ENCODE measurements at regions not wholly inside any gene's neighbourhood (a gene's known extent, or its start where the extent isn't known, plus 50 kb on each side); places are given as distances from the start of the nearest gene placed in this dataset.

DNA sequence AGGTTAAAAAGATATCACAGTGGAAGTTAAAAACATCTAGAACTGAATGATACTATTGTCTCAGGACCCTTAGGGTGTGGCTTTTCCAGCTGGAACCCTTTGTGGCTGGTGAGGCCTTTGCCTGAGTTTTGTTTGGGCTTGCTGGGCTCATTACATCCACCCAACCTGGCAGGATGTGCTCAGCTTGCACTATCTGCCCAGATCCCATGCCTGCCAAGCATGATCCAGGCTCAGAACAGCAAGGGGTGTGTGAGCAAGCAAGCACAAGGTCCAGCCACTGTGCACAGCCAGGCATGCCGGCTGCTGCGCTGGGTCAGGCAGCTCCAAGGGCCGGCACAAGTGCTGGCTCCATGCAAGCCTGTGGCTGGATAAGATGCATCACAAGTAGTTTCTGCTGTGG lies 512.7 kb upstream of the CDIN1 start:
- DNase-seq (ENCODE audit: low read depth in 1 of 2, low spot score in 1 of 2) (no peak), FAIRE-seq (no peak), ATAC-seq (no peak)
- Histone ChIP-seq H3K4me1 (no peaks in the 10 kb centered on the region), H3K4me3 (no peak overlapping the region), H3K27ac (no peak overlapping the region), H3K4me2 (no peak overlapping the region), H3K9me3 (no peaks in the 10 kb centered on the region)
- CTCF ChIA-PET, result interaction anchor here (1.1 kb wide), 1 partner anchor 22 kb away, joined by 3 read pairs; no protein-coding TSS in a partner anchor
- POLR2A ChIA-PET, result no interaction called here
- no CpG with 5 or more reads among the region's 3 CpGs for WGBS (ENCODE audit: missing lambda C conversion rate)
- TF ChIP-seq HDAC2 (IDR thresholded peaks at IDR 0.05), result no peak
- no peak for TF ChIP-seq MAZ (IDR thresholded peaks at IDR 0.05; ENCODE audit: borderline replicate concordance, low read depth, low read length)
- no peak for TF ChIP-seq ZSCAN20 (CRISPR knock-in tag; IDR thresholded peaks at IDR 0.05)
- no peak for TF ChIP-seq POLR2A (IDR thresholded peaks at IDR 0.05; ENCODE audit: low read length)
- no peak for TF ChIP-seq ZNF302 (CRISPR knock-in tag; IDR thresholded peaks at IDR 0.05)
- TF ChIP-seq CBX2 (IDR thresholded peaks at IDR 0.05; ENCODE audit: borderline replicate concordance, low read depth), result no peak
- no peak for TF ChIP-seq TFCP2L1 (CRISPR knock-in tag; IDR thresholded peaks at IDR 0.05)
- no peak for TF ChIP-seq JUNB (IDR thresholded peaks at IDR 0.05)
- TF ChIP-seq CBX8 (IDR thresholded peaks at IDR 0.05), result no peak
- no peak for TF ChIP-seq RAD21 (conservative IDR thresholded peaks at IDR 0.05 in 1 of 2, IDR thresholded peaks at IDR 0.05 in 1 of 2)
- TF ChIP-seq CEBPB (IDR thresholded peaks at IDR 0.05), result no peak

DNA sequence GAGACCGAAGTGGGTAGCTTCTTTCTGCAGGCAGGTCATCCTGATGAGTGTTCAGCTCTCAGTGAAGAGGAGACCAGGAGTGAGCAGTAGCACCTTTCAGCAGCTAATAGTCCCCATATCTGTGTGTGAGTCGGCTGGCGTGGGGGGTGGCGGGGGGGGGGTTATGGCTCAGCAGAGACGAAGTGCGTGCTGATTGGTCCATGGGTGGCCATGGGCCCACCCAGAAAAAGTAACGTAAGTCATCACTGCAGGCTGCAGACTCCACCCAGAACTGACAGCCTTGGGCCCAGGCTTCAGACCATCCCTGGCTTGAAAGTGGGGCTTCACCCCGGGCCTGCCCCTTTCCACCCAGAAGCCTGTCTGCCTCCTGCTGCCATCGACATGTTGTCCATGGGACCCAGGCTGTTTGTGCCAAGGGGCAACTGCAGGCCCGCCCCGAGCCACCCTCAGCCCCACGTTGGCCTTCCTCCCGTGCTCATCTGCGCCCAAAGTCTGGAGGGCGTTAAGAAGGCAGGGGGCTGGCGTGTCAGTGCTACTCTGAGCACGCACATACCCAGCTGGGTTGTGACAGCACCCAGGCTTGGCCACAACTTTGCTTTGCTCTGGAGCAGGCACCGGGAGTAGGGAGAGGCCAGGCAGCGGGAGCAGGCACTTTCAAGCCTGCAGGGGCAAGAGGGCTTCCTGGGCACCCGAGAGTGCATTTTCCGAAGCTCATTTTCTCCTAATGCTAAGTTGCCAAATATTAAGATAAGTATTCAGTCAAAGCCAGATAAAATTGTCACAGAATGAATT lies 511.7 kb upstream of the CDIN1 start:
- Histone ChIP-seq H3K4me3 (no peak overlapping the region), H3K9me3 (no peaks in the 10 kb centered on the region), H3K4me1 (no peaks in the 10 kb centered on the region), H3K27ac (no peak overlapping the region), H3K4me2 (no peak overlapping the region)
- ChIA-PET POLR2A (no interaction called here), CTCF (interaction anchor here (1.1 kb wide), 1 partner anchor 21 kb away, joined by 3 read pairs; no protein-coding TSS in a partner anchor)
- ATAC-seq (no peak), DNase-seq (ENCODE audit: low read depth in 1 of 2, low spot score in 1 of 2) (no peak), FAIRE-seq (no peak)
- WGBS (ENCODE audit: missing lambda C conversion rate), result 81% methylated on average over 9 of the region's 21 CpGs
- TF ChIP-seq EHMT2 (IDR thresholded peaks at IDR 0.05; ENCODE audit: low read depth), result no peak
- no peak for TF ChIP-seq KDM1A (IDR thresholded peaks at IDR 0.05; ENCODE audit: low read depth)
- TF ChIP-seq FOSL2 (IDR thresholded peaks at IDR 0.05), result no peak
- no peak for TF ChIP-seq FOSL2 (CRISPR knock-in tag; IDR thresholded peaks at IDR 0.05)
- TF ChIP-seq, protein P1, sequence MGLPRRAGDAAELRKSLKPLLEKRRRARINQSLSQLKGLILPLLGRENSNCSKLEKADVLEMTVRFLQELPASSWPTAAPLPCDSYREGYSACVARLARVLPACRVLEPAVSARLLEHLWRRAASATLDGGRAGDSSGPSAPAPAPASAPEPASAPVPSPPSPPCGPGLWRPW (IDR thresholded peaks at IDR 0.05), result no peak
- no peak for TF ChIP-seq RNF2 (IDR thresholded peaks at IDR 0.05; ENCODE audit: borderline replicate concordance, low read depth)
- no peak for TF ChIP-seq SREBF2 (IDR thresholded peaks at IDR 0.05)
- TF ChIP-seq, protein P2, sequence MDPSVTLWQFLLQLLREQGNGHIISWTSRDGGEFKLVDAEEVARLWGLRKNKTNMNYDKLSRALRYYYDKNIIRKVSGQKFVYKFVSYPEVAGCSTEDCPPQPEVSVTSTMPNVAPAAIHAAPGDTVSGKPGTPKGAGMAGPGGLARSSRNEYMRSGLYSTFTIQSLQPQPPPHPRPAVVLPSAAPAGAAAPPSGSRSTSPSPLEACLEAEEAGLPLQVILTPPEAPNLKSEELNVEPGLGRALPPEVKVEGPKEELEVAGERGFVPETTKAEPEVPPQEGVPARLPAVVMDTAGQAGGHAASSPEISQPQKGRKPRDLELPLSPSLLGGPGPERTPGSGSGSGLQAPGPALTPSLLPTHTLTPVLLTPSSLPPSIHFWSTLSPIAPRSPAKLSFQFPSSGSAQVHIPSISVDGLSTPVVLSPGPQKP (IDR thresholded peaks at IDR 0.05; ENCODE audit: low read depth, low read length), result no peak
- TF ChIP-seq TFCP2L1 (CRISPR knock-in tag; IDR thresholded peaks at IDR 0.05), result no peak
- TF ChIP-seq HDAC2 (IDR thresholded peaks at IDR 0.05), result no peak

DNA sequence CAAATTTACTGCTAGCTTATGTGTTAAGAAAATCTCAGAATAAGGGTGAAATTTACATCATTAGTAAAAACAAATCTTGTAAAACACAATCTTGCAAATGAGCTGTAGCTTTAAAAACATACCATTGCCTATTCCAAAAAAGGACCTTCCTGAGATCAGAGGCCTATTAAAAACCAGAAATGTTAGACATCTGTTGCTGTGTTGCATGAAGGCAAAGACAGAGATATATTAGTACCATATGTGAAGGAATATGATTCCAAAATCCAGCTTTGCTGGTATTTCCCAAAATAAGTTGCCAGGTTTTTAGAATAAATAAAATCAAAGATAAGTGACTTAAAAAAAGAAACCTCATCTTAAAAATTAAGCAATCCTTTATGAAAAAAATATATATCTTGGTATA lies 504.1 kb upstream of the CDIN1 start:
- CTCF ChIA-PET, result no interaction called here
- no peak for TF ChIP-seq FOSL2 (IDR thresholded peaks at IDR 0.05)
- no peak for TF ChIP-seq FOSL2 (CRISPR knock-in tag; IDR thresholded peaks at IDR 0.05)
- no peak for TF ChIP-seq NFE2L2 (conservative IDR thresholded peaks at IDR 0.05; ENCODE audit: low read length)
- no peak for TF ChIP-seq KDM5A (IDR thresholded peaks at IDR 0.05)
- TF ChIP-seq, protein P3, sequence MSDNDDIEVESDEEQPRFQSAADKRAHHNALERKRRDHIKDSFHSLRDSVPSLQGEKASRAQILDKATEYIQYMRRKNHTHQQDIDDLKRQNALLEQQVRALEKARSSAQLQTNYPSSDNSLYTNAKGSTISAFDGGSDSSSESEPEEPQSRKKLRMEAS (IDR thresholded peaks at IDR 0.05), result no peak
- TF ChIP-seq, protein P1 (IDR thresholded peaks at IDR 0.05), result no peak
- TF ChIP-seq, protein P2 (IDR thresholded peaks at IDR 0.05; ENCODE audit: low read depth, low read length), result no peak
- TF ChIP-seq ZC3H11A (IDR thresholded peaks at IDR 0.05), result no peak
- TF ChIP-seq PHF8 (IDR thresholded peaks at IDR 0.05; ENCODE audit: borderline replicate concordance, low read depth), result no peak
- TF ChIP-seq, protein P4, sequence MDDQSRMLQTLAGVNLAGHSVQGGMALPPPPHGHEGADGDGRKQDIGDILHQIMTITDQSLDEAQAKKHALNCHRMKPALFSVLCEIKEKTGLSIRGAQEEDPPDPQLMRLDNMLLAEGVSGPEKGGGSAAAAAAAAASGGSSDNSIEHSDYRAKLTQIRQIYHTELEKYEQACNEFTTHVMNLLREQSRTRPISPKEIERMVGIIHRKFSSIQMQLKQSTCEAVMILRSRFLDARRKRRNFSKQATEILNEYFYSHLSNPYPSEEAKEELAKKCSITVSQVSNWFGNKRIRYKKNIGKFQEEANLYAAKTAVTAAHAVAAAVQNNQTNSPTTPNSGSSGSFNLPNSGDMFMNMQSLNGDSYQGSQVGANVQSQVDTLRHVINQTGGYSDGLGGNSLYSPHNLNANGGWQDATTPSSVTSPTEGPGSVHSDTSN (IDR thresholded peaks at IDR 0.05), result no peak
- TF ChIP-seq, protein P5, sequence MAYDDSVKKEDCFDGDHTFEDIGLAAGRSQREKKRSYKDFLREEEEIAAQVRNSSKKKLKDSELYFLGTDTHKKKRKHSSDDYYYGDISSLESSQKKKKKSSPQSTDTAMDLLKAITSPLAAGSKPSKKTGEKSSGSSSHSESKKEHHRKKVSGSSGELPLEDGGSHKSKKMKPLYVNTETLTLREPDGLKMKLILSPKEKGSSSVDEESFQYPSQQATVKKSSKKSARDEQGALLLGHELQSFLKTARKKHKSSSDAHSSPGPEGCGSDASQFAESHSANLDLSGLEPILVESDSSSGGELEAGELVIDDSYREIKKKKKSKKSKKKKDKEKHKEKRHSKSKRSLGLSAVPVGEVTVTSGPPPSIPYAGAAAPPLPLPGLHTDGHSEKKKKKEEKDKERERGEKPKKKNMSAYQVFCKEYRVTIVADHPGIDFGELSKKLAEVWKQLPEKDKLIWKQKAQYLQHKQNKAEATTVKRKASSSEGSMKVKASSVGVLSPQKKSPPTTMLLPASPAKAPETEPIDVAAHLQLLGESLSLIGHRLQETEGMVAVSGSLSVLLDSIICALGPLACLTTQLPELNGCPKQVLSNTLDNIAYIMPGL (CRISPR knock-in tag; IDR thresholded peaks at IDR 0.05; ENCODE audit: borderline replicate concordance), result no peak
- no peak for TF ChIP-seq NPAS2 (CRISPR knock-in tag; IDR thresholded peaks at IDR 0.05; ENCODE audit: borderline replicate concordance)
- no peak for TF ChIP-seq JUN (IDR thresholded peaks at IDR 0.05)
- no peak for TF ChIP-seq ZNF302 (CRISPR knock-in tag; IDR thresholded peaks at IDR 0.05)
- no peak for TF ChIP-seq EHF (CRISPR knock-in tag; IDR thresholded peaks at IDR 0.05)
- no peak for TF ChIP-seq CHD2 (IDR thresholded peaks at IDR 0.05; ENCODE audit: low read length, partially characterized antibody)

More for the DNA sequence above, 504.1 kb upstream of the CDIN1 start:
- no peak for ATAC-seq
- Histone ChIP-seq H3K4me1 (no peaks in the 10 kb centered on the region), H3K9me3 (no peaks in the 10 kb centered on the region), H3K4me3 (no peak overlapping the region), H3K4me2 (no peak overlapping the region), H3K27ac (no peak overlapping the region)
- DNase-seq (ENCODE audit: low read depth in 1 of 2, low spot score in 1 of 2), result no peak
- POLR2A ChIA-PET, result no interaction called here
- no peak for FAIRE-seq
